GM19099 (cell line): ENCODE measurements at regions not wholly inside any gene's neighbourhood (a gene's known extent, or its start where the extent isn't known, plus 50 kb on each side); places are given as distances from the start of the nearest gene placed in this dataset.

Source experiments
- POLR2A ChIP-seq: IDR thresholded peaks from 3 replicates; pipeline ENCODE4 v1.6.1; 2011; ENCODE audit warnings: low read depth; ENCODE audit not compliant: insufficient read length; ENCODE audit errors: extremely low read depth

- no peak for TF ChIP-seq POLR2A
Observed at GRCh38 chr2:8427211-8427610, 254.6 kb upstream of the ID2 start.

GRCh38 chr2:8430628-8431027 lies 251.2 kb upstream of the ID2 start:
- TF ChIP-seq POLR2A: no peak

- no peak for TF ChIP-seq POLR2A
Observed at GRCh38 chr2:8431446-8432125, 250.3 kb upstream of the ID2 start.

GRCh38 chr2:8432706-8433336 lies 249.0 kb upstream of the ID2 start:
- TF ChIP-seq POLR2A: no peak

GRCh38 chr2:8433390-8433789 lies 248.5 kb upstream of the ID2 start:
- no peak for TF ChIP-seq POLR2A

- no peak for TF ChIP-seq POLR2A
Observed at GRCh38 chr2:8435608-8436007, 246.2 kb upstream of the ID2 start.

GRCh38 chr2:8436585-8436984 lies 245.3 kb upstream of the ID2 start:
- TF ChIP-seq POLR2A: no peak

- TF ChIP-seq POLR2A: no peak
Observed at GRCh38 chr2:8437228-8437948, 244.5 kb upstream of the ID2 start.

- TF ChIP-seq POLR2A: no peak
Observed at GRCh38 chr2:8437949-8438400, 243.9 kb upstream of the ID2 start.

- TF ChIP-seq POLR2A: no peak
Observed at GRCh38 chr2:8438476-8438875, 243.4 kb upstream of the ID2 start.

GRCh38 chr2:8438996-8439395 lies 242.9 kb upstream of the ID2 start:
- TF ChIP-seq POLR2A: no peak

GRCh38 chr2:8440029-8440778 lies 241.7 kb upstream of the ID2 start:
- no peak for TF ChIP-seq POLR2A

- no peak for TF ChIP-seq POLR2A
Observed at GRCh38 chr2:8441371-8441770, 240.5 kb upstream of the ID2 start.

GRCh38 chr2:8441986-8442385 lies 239.9 kb upstream of the ID2 start:
- no peak for TF ChIP-seq POLR2A

GRCh38 chr2:8442833-8443486 lies 238.9 kb upstream of the ID2 start:
- no peak for TF ChIP-seq POLR2A
